ENCODE measurements at regions not wholly inside any gene's neighbourhood (a gene's known extent, or its start where the extent isn't known, plus 50 kb on each side); places are given as distances from the start of the nearest gene placed in this dataset.
"Not testable (repeated sequence)": the region's sequence is repeated elsewhere in the genome, so short reads cannot be mapped to it uniquely, and the experiment has no call there.

GRCh38 chr5:56382896-56383295 is 149.8 kb upstream of the ANKRD55 start:
- ATAC-seq = no peak
- intact Hi-C loops (cut with DNase I; ENCODE audit: low total_unique reads) = no loop called here

GRCh38 chr5:56377573-56377972 is 144.4 kb upstream of the ANKRD55 start:
- H3K4me3 ChIP-seq = no peak overlapping the region
- no peak for DNase-seq
- no peaks in the 10 kb centered on the region for H3K9me3 ChIP-seq
- H3K27me3 ChIP-seq = no peaks in the 10 kb centered on the region
- in situ Hi-C loops (cut with MboI; ENCODE audit: low sequenced_read_pairs in 4 of 4) = no loop called here
- no peaks in the 10 kb centered on the region for H3K36me3 ChIP-seq
- intact Hi-C loops (cut with DNase I; ENCODE audit: low total_unique reads) = no loop called here
- ATAC-seq = no peak
- no peak for TF ChIP-seq CTCF (IDR thresholded peaks at IDR 0.05 in 4 of 5, conservative IDR thresholded peaks at IDR 0.05 in 1 of 5)
- no peak for TF ChIP-seq POLR2A (IDR thresholded peaks at IDR 0.05)
- no peaks in the 10 kb centered on the region for H3K4me1 ChIP-seq
- no peak overlapping the region for H3K27ac ChIP-seq

More at GRCh38 chr5:56382896-56383295, 149.8 kb upstream of the ANKRD55 start:
- no peak for DNase-seq
- Histone ChIP-seq H3K27ac (no peak overlapping the region), H3K9me3 (no peaks in the 10 kb centered on the region), H3K27me3 (no peaks in the 10 kb centered on the region), H3K36me3 (no peaks in the 10 kb centered on the region), H3K4me3 (no peak overlapping the region), H3K4me1 (no peaks in the 10 kb centered on the region)
- in situ Hi-C loops (cut with MboI; ENCODE audit: low sequenced_read_pairs in 4 of 4) = no loop called here
- no peak for TF ChIP-seq CTCF (IDR thresholded peaks at IDR 0.05 in 4 of 5, conservative IDR thresholded peaks at IDR 0.05 in 1 of 5)

- in situ Hi-C loops (cut with MboI; ENCODE audit: low sequenced_read_pairs in 4 of 4) = no loop called here
- H3K27ac ChIP-seq = no peak overlapping the region
- H3K27me3 ChIP-seq = no peaks in the 10 kb centered on the region
- ATAC-seq (no peak), DNase-seq (no peak)
- H3K36me3 ChIP-seq = no peaks in the 10 kb centered on the region
- no peaks in the 10 kb centered on the region for H3K9me3 ChIP-seq
- no peaks in the 10 kb centered on the region for H3K4me1 ChIP-seq
- intact Hi-C loops (cut with DNase I; ENCODE audit: low total_unique reads) = no loop called here
- no peak overlapping the region for H3K4me3 ChIP-seq
- TF ChIP-seq POLR2A (IDR thresholded peaks at IDR 0.05) (no peak), CTCF (IDR thresholded peaks at IDR 0.05 in 4 of 5, conservative IDR thresholded peaks at IDR 0.05 in 1 of 5) (no peak)
Measured at GRCh38 chr5:56376128-56376527, 143.0 kb upstream of the ANKRD55 start.

GRCh38 chr5:56375011-56375410 is 141.9 kb upstream of the ANKRD55 start:
- Histone ChIP-seq H3K27me3 (no peaks in the 10 kb centered on the region), H3K9me3 (no peaks in the 10 kb centered on the region), H3K27ac (no peak overlapping the region), H3K4me1 (no peaks in the 10 kb centered on the region), H3K36me3 (no peaks in the 10 kb centered on the region), H3K4me3 (no peak overlapping the region)
- ATAC-seq = no peak
- intact Hi-C loops (cut with DNase I; ENCODE audit: low total_unique reads) (no loop called here), in situ Hi-C loops (cut with MboI; ENCODE audit: low sequenced_read_pairs in 4 of 4) (no loop called here)
- no peak for DNase-seq
- TF ChIP-seq POLR2A (IDR thresholded peaks at IDR 0.05) = no peak
- no peak for TF ChIP-seq CTCF (IDR thresholded peaks at IDR 0.05 in 4 of 5, conservative IDR thresholded peaks at IDR 0.05 in 1 of 5)

GRCh38 chr5:56372491-56372890 is 139.4 kb upstream of the ANKRD55 start:
- H3K36me3 ChIP-seq; in situ Hi-C loops (cut with MboI; ENCODE audit: low sequenced_read_pairs in 4 of 4); DNase-seq; intact Hi-C loops (cut with DNase I; ENCODE audit: low total_unique reads); H3K4me3 ChIP-seq; H3K27ac ChIP-seq; H3K27me3 ChIP-seq; H3K9me3 ChIP-seq; ATAC-seq; H3K4me1 ChIP-seq: not testable (repeated sequence)

Measured in gastrocnemius medialis (tissue), 4 donors.